Caco-2 (cell line): ENCODE measurements at regions not wholly inside any gene's neighbourhood (a gene's known extent, or its start where the extent isn't known, plus 50 kb on each side); places are given as distances from the start of the nearest gene placed in this dataset.

Source experiments
- BruUV-seq: library from RNA; stranded (reverse); fragments of 400-500 nt; replicated peaks from 2 replicates; lab custom pipeline; 2021; lab: Mats Ljungman, UMichigan
- CTCF ChIA-PET: fragments of 300-600 bp; sonication (Branson Sonifier 250); formaldehyde crosslinking; loops from one replicate; lab custom pipeline; 2022; ENCODE audit warnings: antibody characterized with exemption; lab: Charles Lee
- POLR2A ChIA-PET: fragments of 300-600 bp; sonication (Branson Sonifier 250); formaldehyde crosslinking; loops from one replicate; lab custom pipeline; 2022; ENCODE audit warnings: antibody characterized with exemption; lab: Charles Lee
- DNase-seq, 2 experiments: peaks; one replicate each; pipeline versions ENCODE4 v3.0.0 to v3.0.0-alpha.2; 2020 to 2022
- H3K27me3 ChIP-seq: replicated peaks from 2 replicates; pipeline ENCODE4 v1.6.0; 2011; ENCODE audit warnings: low read length; ENCODE audit not compliant: control insufficient read depth, insufficient read depth
- H3K36me3 ChIP-seq: 2 replicates; pipeline ENCODE4 v1.5.1; 2011; ENCODE audit warnings: low read length; ENCODE audit not compliant: control insufficient read depth, insufficient read depth
- H3K4me1 ChIP-seq: fragments of 250-450 bp; sonication (Bioruptor Pico); 2 replicates; pipeline ENCODE4 v1.5.1; 2020; ENCODE audit warnings: mild to moderate bottlenecking
- H3K4me3 ChIP-seq: 2 replicates; pipeline ENCODE4 v1.5.1; 2011; ENCODE audit warnings: low read depth, mild to moderate bottlenecking, control low read depth, low read length
- H3K9me3 ChIP-seq: fragments of 250-450 bp; sonication (Bioruptor Pico); 2 replicates; pipeline ENCODE4 v1.5.1; 2020; ENCODE audit warnings: mild to moderate bottlenecking, moderate library complexity
- H3K27ac Mint-ChIP-seq: one replicate; pipeline ENCODE4 v1.8.0; 2022; ENCODE audit warnings: mixed read lengths; ENCODE audit not compliant: unreplicated experiment
- H3K27me3 Mint-ChIP-seq: one replicate; pipeline ENCODE4 v1.8.0; 2022; ENCODE audit warnings: mixed read lengths; ENCODE audit not compliant: insufficient read depth, unreplicated experiment
- H3K36me3 Mint-ChIP-seq: one replicate; pipeline ENCODE4 v1.8.0; 2022; ENCODE audit warnings: mild to moderate bottlenecking, mixed read lengths; ENCODE audit not compliant: insufficient read depth, unreplicated experiment
- H3K4me1 Mint-ChIP-seq: one replicate; pipeline ENCODE4 v1.8.0; 2022; ENCODE audit warnings: low read depth, mixed read lengths; ENCODE audit not compliant: unreplicated experiment
- H3K4me3 Mint-ChIP-seq: one replicate; pipeline ENCODE4 v1.8.0; 2022; ENCODE audit warnings: mild to moderate bottlenecking, moderate library complexity, mixed read lengths; ENCODE audit not compliant: unreplicated experiment
- H3K9me3 Mint-ChIP-seq: one replicate; pipeline ENCODE4 v1.8.0; 2022; ENCODE audit warnings: mixed read lengths; ENCODE audit not compliant: unreplicated experiment
- intact Hi-C: fragments of 100-400 bp; cut with micrococcal nuclease; formaldehyde crosslinking; loops from one replicate; pipeline ENCODE4 v1.10.0; 2022; ENCODE audit not compliant: unreplicated experiment
- TF ChIP-seq, protein P1 (sequence below), 2 experiments: fragments of 200-600 bp in 1 of 2; IDR thresholded peaks; 1 replicate in 1 of 2; 2 replicates in 1 of 2; pipeline versions ENCODE4 v1.5.1 to v1.8.0; 2011 to 2022; ENCODE audit warnings: antibody characterized with exemption in 1 of 2, control low read depth in 1 of 2, inconsistent platforms in 1 of 2, low read depth in 1 of 2, low read length in 1 of 2, mild to moderate bottlenecking in 1 of 2, moderate library complexity in 1 of 2; ENCODE audit not compliant: insufficient read depth in 1 of 2, severe bottlenecking in 1 of 2, unreplicated experiment in 1 of 2

DNA sequence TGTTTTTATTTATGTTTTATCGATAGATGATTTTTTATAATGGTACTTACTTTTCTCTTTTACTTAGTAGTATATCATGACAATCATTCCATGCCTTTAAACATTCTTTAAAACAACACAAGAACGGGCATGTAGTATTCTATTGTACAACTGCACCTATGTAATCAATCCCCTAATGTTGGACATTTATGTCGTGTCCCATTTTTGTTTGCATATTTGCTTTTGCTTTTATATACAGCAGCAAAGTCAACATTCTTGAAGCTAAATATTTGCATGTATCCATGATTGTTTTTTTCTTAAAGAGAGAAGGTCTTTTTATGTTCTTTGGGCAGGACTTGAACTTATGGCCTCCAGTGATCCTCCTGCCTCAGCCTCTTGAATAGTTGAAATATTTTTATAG, 527.0 kb upstream of the CLINT1 start:
- H3K9me3 ChIP-seq: no peaks in the 10 kb centered on the region; the same call in 1 of the 2 replicates
- H3K36me3 Mint-ChIP-seq: no peaks in the 10 kb centered on the region
- intact Hi-C loops: no loop called here
- no peak overlapping the region for H3K27ac Mint-ChIP-seq
- H3K27me3 Mint-ChIP-seq: peaks cover 3% of the 10 kb centered on the region
- no peaks in the 10 kb centered on the region for H3K4me1 Mint-ChIP-seq
- no peak overlapping the region for H3K4me3 Mint-ChIP-seq
- no peaks in the 10 kb centered on the region for H3K36me3 ChIP-seq
- DNase-seq: no peak
- no peaks in the 10 kb centered on the region for H3K4me1 ChIP-seq
- H3K27me3 ChIP-seq: no peaks in the 10 kb centered on the region
- BruUV-seq: no TSS peak
- H3K4me3 ChIP-seq: no peak overlapping the region
- TF ChIP-seq, protein P1, sequence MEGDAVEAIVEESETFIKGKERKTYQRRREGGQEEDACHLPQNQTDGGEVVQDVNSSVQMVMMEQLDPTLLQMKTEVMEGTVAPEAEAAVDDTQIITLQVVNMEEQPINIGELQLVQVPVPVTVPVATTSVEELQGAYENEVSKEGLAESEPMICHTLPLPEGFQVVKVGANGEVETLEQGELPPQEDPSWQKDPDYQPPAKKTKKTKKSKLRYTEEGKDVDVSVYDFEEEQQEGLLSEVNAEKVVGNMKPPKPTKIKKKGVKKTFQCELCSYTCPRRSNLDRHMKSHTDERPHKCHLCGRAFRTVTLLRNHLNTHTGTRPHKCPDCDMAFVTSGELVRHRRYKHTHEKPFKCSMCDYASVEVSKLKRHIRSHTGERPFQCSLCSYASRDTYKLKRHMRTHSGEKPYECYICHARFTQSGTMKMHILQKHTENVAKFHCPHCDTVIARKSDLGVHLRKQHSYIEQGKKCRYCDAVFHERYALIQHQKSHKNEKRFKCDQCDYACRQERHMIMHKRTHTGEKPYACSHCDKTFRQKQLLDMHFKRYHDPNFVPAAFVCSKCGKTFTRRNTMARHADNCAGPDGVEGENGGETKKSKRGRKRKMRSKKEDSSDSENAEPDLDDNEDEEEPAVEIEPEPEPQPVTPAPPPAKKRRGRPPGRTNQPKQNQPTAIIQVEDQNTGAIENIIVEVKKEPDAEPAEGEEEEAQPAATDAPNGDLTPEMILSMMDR (IDR thresholded peaks at IDR 0.05; ENCODE audit: insufficient read depth in 1 of 2, low read depth in 1 of 2, low read length in 1 of 2, severe bottlenecking in 1 of 2, unreplicated experiment in 1 of 2): no peak
- H3K9me3 Mint-ChIP-seq: peaks cover 9% of the 10 kb centered on the region
- ChIA-PET CTCF (no interaction called here), POLR2A (no interaction called here)

DNA sequence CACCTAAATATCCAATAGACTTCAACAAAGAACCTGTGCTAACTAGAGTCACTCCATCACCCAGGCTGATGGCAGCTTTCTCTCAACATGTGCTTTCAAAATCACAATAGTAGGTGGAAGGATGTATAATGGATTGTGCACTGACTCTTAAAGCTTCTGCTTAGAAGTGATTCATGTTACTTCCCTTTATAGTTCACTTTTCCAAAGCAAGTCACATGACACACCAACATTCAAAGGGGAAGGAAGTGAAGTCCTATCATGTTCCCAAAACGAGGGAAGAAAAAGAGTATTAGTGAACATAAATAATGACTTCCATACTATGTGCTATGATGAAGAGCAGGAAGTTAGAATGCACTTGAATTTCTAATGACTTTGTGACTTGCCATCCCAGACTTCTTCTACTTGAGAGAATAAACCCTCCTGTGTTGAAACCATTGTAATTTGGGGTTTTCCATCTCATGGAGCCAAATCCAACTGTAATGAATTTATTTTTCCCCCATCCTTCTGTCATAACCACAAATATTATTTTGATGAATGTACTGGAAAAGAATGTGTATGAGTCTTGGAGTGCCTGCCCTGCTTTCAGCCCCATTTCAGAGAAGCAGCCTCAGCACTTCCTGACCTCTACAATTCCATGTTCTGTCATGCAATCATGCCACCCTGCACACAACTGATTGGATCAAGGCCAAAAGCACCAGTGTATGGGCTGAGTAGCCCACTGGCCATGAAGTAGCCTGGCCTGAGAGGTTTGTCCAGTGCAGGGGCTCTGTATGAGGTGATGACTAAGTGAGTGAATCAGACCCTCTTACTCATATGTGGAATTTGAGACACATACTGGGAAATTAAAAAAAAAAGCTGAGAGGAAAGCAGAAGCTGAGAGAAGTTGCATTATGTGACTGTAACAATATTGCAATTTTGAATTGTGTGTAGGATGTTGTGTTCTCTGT, 525.9 kb upstream of the CLINT1 start:
- Mint-ChIP-seq H3K27ac (no peak overlapping the region), H3K27me3 (peaks cover 9% of the 10 kb centered on the region), H3K4me3 (no peak overlapping the region), H3K4me1 (no peaks in the 10 kb centered on the region), H3K36me3 (no peaks in the 10 kb centered on the region), H3K9me3 (peaks cover 9% of the 10 kb centered on the region)
- H3K4me3 ChIP-seq: no peak overlapping the region
- H3K36me3 ChIP-seq: no peaks in the 10 kb centered on the region
- no peaks in the 10 kb centered on the region for H3K27me3 ChIP-seq
- ChIA-PET CTCF (no interaction called here), POLR2A (no interaction called here)
- TF ChIP-seq, protein P1 (IDR thresholded peaks at IDR 0.05; ENCODE audit: insufficient read depth in 1 of 2, low read depth in 1 of 2, low read length in 1 of 2, severe bottlenecking in 1 of 2, unreplicated experiment in 1 of 2): no peak
- no peaks in the 10 kb centered on the region for H3K9me3 ChIP-seq
- no TSS peak for BruUV-seq
- no peaks in the 10 kb centered on the region for H3K4me1 ChIP-seq
- intact Hi-C loops: no loop called here
- DNase-seq: no peak

DNA sequence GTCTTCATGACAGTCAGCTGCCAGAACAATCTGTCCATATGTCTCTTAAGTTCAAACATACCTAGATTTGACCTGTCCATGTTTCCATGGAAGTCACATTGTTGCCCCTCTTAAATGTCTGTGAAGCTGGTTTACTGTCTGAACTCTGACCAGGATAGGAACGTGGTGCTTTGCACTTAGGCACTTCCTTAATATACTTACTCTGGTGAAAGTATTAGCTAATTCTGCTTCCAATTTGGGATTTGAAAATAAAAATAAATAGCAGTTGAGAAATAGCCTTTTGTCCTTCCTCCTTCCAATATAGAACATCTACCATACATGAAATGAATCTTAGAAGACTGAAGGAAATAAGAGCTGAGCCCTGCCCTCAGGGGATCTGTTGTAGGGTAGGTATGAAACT, 524.5 kb upstream of the CLINT1 start:
- Mint-ChIP-seq H3K27me3 (peaks cover 14% of the 10 kb centered on the region), H3K27ac (no peak overlapping the region), H3K36me3 (no peaks in the 10 kb centered on the region), H3K9me3 (peaks cover 9% of the 10 kb centered on the region), H3K4me3 (no peak overlapping the region), H3K4me1 (no peaks in the 10 kb centered on the region)
- no TSS peak for BruUV-seq
- DNase-seq: no peak
- CTCF ChIA-PET: no interaction called here
- H3K4me3 ChIP-seq: no peak overlapping the region
- H3K27me3 ChIP-seq: no peaks in the 10 kb centered on the region
- H3K4me1 ChIP-seq: no peaks in the 10 kb centered on the region
- H3K9me3 ChIP-seq: no peaks in the 10 kb centered on the region
- TF ChIP-seq, protein P1 (IDR thresholded peaks at IDR 0.05; ENCODE audit: insufficient read depth in 1 of 2, low read depth in 1 of 2, low read length in 1 of 2, severe bottlenecking in 1 of 2, unreplicated experiment in 1 of 2): no peak
- no peaks in the 10 kb centered on the region for H3K36me3 ChIP-seq
- POLR2A ChIA-PET: no interaction called here
- intact Hi-C loops: no loop called here
